ENCODE measurements at regions not wholly inside any gene's neighbourhood (a gene's known extent, or its start where the extent isn't known, plus 50 kb on each side); places are given as distances from the start of the nearest gene placed in this dataset.
"Not testable (repeated sequence)": the region's sequence is repeated elsewhere in the genome, so short reads cannot be mapped to it uniquely, and the experiment has no call there.

DNA sequence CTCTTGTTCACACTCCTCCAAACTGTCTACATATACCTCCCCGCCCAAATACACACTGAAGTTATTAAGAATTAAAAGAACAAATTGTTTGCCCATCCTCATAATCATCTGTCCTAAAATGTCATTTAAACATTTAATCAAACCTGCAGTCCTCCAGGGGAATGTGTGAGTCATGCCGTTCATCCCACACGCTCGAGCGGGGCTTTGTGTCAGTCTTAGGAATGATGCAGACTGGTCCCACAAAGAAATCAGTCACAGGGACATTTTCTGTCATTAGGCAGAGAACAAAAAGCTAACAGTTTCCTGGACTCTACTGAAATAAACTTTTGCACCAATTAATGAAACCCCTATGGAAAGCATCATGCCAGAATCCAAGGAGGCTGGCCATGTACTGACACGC lies 194.6 kb downstream of the ZNF92 start:
- not testable (repeated sequence) for H3K27ac ChIP-seq (ENCODE audit: low read depth, low read length, severe bottlenecking); H3K36me3 ChIP-seq (ENCODE audit: control insufficient read depth, insufficient read depth, low read length); H3K4me3 ChIP-seq (ENCODE audit: extremely low read depth, insufficient read depth, low read length, poor library complexity, severe bottlenecking); H3K4me1 ChIP-seq (ENCODE audit: control insufficient read depth, insufficient read depth, low read length, poor library complexity, severe bottlenecking); H3K9me3 ChIP-seq (ENCODE audit: control insufficient read depth, low read length)
- no CpG with 5 or more reads among the region's 6 CpGs for WGBS, 2 experiments (ENCODE audit: insufficient coverage in 2 of 2)

DNA sequence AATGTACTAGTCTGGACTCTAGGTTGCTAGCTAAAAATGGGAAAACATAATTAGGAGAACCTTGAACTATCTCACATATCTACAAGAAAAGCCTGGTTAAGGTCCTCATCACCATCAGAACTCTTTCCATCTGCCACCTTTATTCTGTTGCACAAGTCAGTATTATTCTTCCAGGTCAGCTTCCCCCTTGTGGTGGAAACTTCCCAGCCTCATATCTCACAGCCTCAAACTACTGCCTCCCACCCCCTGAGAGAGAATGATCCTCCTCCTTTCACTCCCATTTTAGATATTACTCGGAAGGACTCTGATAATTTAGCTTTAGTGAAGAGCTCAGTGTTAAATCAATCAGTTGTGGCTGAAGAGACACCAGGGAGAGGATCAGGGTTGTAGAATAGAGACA lies 197.3 kb downstream of the ZNF92 start:
- no CpG with 5 or more reads among the region's 1 CpG for WGBS, 2 experiments (ENCODE audit: insufficient coverage in 2 of 2)
- H3K36me3 ChIP-seq (ENCODE audit: control insufficient read depth, insufficient read depth, low read length); H3K27ac ChIP-seq (ENCODE audit: low read depth, low read length, severe bottlenecking); H3K4me3 ChIP-seq (ENCODE audit: extremely low read depth, insufficient read depth, low read length, poor library complexity, severe bottlenecking); H3K4me1 ChIP-seq (ENCODE audit: control insufficient read depth, insufficient read depth, low read length, poor library complexity, severe bottlenecking); H3K9me3 ChIP-seq (ENCODE audit: control insufficient read depth, low read length): not testable (repeated sequence)

DNA sequence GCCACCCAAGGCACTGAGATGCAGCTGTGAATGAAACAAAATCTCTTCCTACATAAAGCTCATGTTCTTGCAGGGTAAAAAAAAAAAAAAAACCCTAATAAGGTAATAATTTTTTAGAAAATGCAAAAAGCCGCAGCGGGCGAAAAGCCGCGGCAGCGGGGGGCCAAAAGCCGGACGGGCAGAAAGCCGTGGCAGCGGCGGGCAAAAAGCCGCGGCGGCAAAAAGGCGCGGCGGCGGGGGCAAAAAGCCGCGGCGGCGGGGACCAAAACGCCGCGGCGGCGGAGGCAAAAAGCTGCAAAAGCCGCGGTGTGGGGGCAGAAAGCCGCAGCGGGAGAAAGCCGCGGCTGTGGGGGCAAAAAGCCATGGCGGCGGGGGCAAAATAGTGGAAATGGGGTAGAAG lies 198.9 kb downstream of the ZNF92 start:
- H3K4me3 ChIP-seq (ENCODE audit: extremely low read depth, insufficient read depth, low read length, poor library complexity, severe bottlenecking): peak overlapping the region; percentile 23
- H3K9me3 ChIP-seq (ENCODE audit: control insufficient read depth, low read length); H3K4me1 ChIP-seq (ENCODE audit: control insufficient read depth, insufficient read depth, low read length, poor library complexity, severe bottlenecking); H3K36me3 ChIP-seq (ENCODE audit: control insufficient read depth, insufficient read depth, low read length); H3K27ac ChIP-seq (ENCODE audit: low read depth, low read length, severe bottlenecking): not testable (repeated sequence)
- WGBS, 2 experiments (ENCODE audit: insufficient coverage in 2 of 2): 2% methylated on average over 10 of the region's 35 CpGs; no CpG with 5 or more reads in 1 of the 2 experiments

DNA sequence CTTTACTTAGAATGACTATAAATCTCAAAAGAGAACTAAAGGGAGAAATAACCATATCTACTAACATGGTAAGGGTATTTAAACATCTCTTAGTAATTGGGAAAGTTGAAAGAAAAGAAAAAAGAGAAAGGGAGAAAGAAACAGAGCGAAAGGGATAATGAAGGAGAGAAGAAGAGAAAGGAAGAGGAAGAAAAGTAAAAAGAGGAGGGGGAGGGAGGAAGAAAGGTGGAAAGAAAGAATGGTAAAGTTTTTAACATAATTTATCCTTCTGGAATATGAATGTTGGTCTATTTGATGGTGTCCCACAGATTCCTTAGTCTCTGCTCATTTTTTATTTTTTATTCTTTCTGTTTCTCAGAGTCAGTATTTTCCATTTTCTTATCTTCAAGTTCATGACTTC lies 202.7 kb downstream of the ZNF92 start:
- H3K4me3 ChIP-seq (ENCODE audit: extremely low read depth, insufficient read depth, low read length, poor library complexity, severe bottlenecking); H3K9me3 ChIP-seq (ENCODE audit: control insufficient read depth, low read length); H3K4me1 ChIP-seq (ENCODE audit: control insufficient read depth, insufficient read depth, low read length, poor library complexity, severe bottlenecking); H3K27ac ChIP-seq (ENCODE audit: low read depth, low read length, severe bottlenecking); H3K36me3 ChIP-seq (ENCODE audit: control insufficient read depth, insufficient read depth, low read length): not testable (repeated sequence)
- WGBS, 2 experiments (ENCODE audit: insufficient coverage in 2 of 2): no CpG with 5 or more reads among the region's 1 CpG

DNA sequence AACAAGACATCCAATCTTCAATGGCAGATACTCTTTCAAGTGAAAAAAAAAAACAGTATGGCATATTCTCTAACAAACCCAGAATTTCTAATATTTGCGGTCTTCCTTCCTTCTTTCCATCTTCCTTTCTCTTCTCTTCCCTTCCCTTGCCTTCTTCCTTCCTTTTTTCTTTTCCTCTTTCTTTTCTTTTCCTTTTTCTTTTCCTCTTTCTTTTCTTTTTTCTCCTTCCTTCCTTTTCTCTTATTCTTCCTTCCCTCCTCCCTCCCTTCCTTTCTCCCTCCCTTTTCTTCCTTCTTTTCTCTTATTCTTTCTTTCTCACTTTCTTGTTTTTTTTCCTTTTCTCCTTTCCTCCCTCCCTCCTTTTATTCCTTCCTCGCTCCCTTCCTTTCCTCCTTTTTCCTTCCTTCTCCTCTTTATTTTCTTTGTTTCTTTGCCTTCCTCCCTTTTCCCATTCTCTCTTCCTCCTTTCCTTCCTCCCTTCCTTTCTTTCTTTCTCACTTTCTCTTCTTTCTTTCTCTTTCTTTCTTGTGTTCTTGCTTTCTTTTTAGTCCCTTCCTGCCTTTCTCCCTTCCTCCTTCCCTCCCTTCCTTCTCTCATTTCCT lies 209.0 kb downstream of the ZNF92 start:
- H3K9me3 ChIP-seq (ENCODE audit: control insufficient read depth, low read length); H3K27ac ChIP-seq (ENCODE audit: low read depth, low read length, severe bottlenecking); H3K4me1 ChIP-seq (ENCODE audit: control insufficient read depth, insufficient read depth, low read length, poor library complexity, severe bottlenecking); H3K36me3 ChIP-seq (ENCODE audit: control insufficient read depth, insufficient read depth, low read length); H3K4me3 ChIP-seq (ENCODE audit: extremely low read depth, insufficient read depth, low read length, poor library complexity, severe bottlenecking): not testable (repeated sequence)
- no CpG with 5 or more reads among the region's 2 CpGs for WGBS, 2 experiments (ENCODE audit: insufficient coverage in 2 of 2)

DNA sequence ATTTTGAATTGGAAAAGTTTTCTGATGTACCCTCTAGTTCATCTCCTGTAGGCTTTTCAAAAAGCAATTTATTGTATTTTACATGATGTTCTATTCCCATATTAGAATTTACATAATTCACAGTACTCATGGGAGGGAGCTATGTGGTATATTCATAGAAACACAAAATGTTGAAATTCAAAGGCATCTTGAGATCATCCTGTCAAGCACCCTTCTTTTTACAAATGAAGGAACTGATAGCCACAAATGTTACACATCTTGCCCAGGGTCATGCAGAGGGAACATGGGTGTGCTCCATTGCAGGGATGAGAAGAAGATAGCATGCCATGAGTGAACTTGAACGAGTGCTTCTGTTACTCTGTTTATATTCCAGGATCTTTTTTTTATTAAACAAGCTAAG lies 228.8 kb downstream of the ZNF92 start:
- H3K27ac ChIP-seq (ENCODE audit: low read depth, low read length, severe bottlenecking); H3K36me3 ChIP-seq (ENCODE audit: control insufficient read depth, insufficient read depth, low read length); H3K9me3 ChIP-seq (ENCODE audit: control insufficient read depth, low read length); H3K4me3 ChIP-seq (ENCODE audit: extremely low read depth, insufficient read depth, low read length, poor library complexity, severe bottlenecking); H3K4me1 ChIP-seq (ENCODE audit: control insufficient read depth, insufficient read depth, low read length, poor library complexity, severe bottlenecking): not testable (repeated sequence)
- no CpG with 5 or more reads among the region's 1 CpG for WGBS, 2 experiments (ENCODE audit: insufficient coverage in 2 of 2)

DNA sequence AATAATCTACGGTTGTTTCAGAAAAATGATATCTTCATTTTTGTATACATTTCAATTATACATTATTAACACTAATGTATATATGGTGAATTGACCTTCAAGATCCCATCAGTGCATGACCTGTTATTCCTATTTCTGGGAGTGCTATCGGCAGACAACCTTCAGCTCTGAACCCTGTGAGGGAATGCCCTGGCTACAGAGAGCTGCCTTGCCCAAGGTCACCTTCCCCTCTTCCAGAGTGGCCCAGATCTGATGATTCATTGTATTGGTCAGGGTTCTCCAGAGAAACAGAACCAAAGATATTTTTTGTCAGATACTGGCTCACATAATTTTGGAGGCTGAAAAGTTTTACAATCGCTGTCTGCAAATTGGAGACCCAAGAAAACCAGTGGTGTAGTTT lies 235.5 kb downstream of the ZNF92 start:
- Histone ChIP-seq H3K4me3 (ENCODE audit: extremely low read depth, insufficient read depth, low read length, poor library complexity, severe bottlenecking) (no peak overlapping the region), H3K36me3 (ENCODE audit: control insufficient read depth, insufficient read depth, low read length) (no peaks in the 10 kb centered on the region), H3K4me1 (ENCODE audit: control insufficient read depth, insufficient read depth, low read length, poor library complexity, severe bottlenecking) (peaks cover 4% of the 10 kb centered on the region), H3K27ac (ENCODE audit: low read depth, low read length, severe bottlenecking) (no peak overlapping the region), H3K9me3 (ENCODE audit: control insufficient read depth, low read length) (no peaks in the 10 kb centered on the region)
- WGBS, 2 experiments (ENCODE audit: insufficient coverage in 2 of 2): 93 to 100% methylated on average over 1 to 2 of the region's 3 CpGs

DNA sequence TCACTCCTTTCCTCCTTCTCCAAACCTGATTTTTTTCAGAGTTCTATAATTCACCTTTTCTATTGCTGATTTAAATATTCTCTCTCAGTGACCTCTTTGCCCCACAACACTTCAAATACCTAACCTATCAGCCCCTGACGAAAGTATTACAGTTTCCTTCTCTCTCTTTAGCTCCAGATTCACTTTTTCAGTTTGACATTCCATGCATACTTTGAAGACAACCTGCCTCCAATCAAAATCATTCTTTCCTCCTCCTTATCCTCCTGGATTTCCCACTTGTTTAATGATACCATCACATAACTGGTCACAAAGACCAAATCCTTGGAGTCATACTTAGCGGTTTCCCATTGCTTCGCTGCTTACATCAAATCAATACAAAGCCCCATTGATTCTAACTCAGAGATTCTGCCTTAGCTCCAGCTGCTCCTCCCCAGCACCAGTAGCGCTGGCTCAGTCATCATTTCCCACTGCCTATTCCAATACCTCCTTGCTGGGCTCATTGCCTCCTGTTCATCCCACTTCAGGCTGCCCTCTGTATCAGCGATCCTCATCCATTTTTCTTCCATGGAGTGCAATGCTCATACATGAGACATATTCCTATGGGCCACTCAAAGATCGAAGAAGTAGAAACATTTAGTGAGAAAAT lies 240.1 kb downstream of the ZNF92 start:
- not testable (repeated sequence) for H3K27ac ChIP-seq (ENCODE audit: low read depth, low read length, severe bottlenecking); H3K4me3 ChIP-seq (ENCODE audit: extremely low read depth, insufficient read depth, low read length, poor library complexity, severe bottlenecking); H3K4me1 ChIP-seq (ENCODE audit: control insufficient read depth, insufficient read depth, low read length, poor library complexity, severe bottlenecking); H3K9me3 ChIP-seq (ENCODE audit: control insufficient read depth, low read length); H3K36me3 ChIP-seq (ENCODE audit: control insufficient read depth, insufficient read depth, low read length)
- 0 to 50% methylated on average over 1 to 5 of the region's 6 CpGs for WGBS, 2 experiments (ENCODE audit: insufficient coverage in 2 of 2)

DNA sequence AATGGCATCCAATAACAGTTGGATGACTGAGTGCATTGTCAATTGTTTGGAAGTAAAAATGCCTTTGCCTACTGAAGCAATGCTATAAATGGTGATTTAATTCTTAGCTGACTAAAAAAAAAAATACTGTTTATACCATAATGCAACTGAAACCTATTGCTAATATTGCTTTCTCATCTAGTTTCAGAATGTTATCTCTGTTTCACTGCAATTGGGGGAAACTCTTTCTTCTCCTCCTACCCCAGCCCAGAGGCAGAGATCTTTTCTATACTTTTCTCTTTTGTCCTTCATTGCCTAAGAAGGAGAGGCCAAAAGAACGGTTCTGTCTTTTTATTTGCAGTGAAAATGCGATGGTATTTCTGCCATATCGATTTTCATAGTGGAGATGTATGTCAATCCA lies 242.5 kb downstream of the ZNF92 start:
- H3K4me3 ChIP-seq (ENCODE audit: extremely low read depth, insufficient read depth, low read length, poor library complexity, severe bottlenecking); H3K9me3 ChIP-seq (ENCODE audit: control insufficient read depth, low read length); H3K27ac ChIP-seq (ENCODE audit: low read depth, low read length, severe bottlenecking); H3K4me1 ChIP-seq (ENCODE audit: control insufficient read depth, insufficient read depth, low read length, poor library complexity, severe bottlenecking); H3K36me3 ChIP-seq (ENCODE audit: control insufficient read depth, insufficient read depth, low read length): not testable (repeated sequence)
- WGBS, 2 experiments (ENCODE audit: insufficient coverage in 2 of 2): 80% methylated on average over 1 of the region's 3 CpGs; no CpG with 5 or more reads in 1 of the 2 experiments

DNA sequence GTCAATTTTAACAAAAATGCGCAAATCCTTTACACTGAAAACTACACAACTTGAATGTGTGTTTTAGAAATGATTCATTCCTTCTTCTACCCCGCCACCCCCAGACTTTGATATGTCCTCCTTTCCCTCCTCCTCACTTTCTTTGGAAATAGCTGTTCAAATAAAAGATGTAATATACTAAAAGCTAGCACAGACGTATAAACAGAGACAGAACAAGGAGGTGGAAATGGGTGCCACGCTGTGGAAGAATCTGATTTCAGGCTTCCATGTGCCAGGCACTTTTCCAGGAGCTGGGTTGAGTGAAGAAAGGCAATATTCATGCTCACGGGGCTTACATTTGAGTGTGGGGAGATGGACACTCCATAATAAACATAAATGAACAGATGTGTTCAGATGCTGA lies 246.6 kb downstream of the ZNF92 start:
- 90% methylated on average over 2 of the region's 5 CpGs; no CpG with 5 or more reads in 1 of the 2 experiments for WGBS, 2 experiments (ENCODE audit: insufficient coverage in 2 of 2)
- H3K4me3 ChIP-seq (ENCODE audit: extremely low read depth, insufficient read depth, low read length, poor library complexity, severe bottlenecking); H3K4me1 ChIP-seq (ENCODE audit: control insufficient read depth, insufficient read depth, low read length, poor library complexity, severe bottlenecking); H3K27ac ChIP-seq (ENCODE audit: low read depth, low read length, severe bottlenecking); H3K36me3 ChIP-seq (ENCODE audit: control insufficient read depth, insufficient read depth, low read length); H3K9me3 ChIP-seq (ENCODE audit: control insufficient read depth, low read length): not testable (repeated sequence)

DNA sequence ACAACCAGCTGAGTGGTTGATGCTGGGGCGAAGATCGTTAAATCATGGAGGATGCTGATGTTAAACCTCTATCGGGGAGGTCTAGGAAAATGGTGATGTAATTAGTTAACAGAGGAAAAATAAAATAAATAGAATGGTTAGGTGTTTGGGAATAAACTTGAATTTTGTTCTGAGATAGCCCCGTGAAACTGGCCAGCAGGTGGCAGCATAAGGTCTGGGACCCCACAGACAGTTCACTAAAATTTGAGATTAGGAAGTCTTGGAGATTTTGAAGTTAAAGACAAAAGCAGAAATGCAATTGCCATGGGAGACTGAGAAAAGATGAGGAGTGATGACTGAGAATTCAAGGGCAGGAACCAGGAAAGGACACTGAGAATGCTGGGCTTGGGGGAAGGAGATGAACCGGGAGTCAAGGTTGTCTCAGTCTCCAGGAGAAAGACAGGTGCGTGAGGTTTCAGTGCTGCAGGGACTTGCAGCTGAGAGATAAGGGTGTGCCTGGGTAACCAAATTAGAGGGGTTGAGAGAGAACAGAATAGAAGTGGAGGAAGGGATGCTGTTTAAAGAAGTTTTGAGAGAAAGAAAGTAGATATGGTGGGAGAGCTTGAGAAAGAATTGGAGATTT lies 248.0 kb downstream of the ZNF92 start:
- 0 to 37% methylated on average over 1 to 4 of the region's 6 CpGs for WGBS, 2 experiments (ENCODE audit: insufficient coverage in 2 of 2)
- H3K9me3 ChIP-seq (ENCODE audit: control insufficient read depth, low read length); H3K27ac ChIP-seq (ENCODE audit: low read depth, low read length, severe bottlenecking); H3K4me3 ChIP-seq (ENCODE audit: extremely low read depth, insufficient read depth, low read length, poor library complexity, severe bottlenecking); H3K4me1 ChIP-seq (ENCODE audit: control insufficient read depth, insufficient read depth, low read length, poor library complexity, severe bottlenecking); H3K36me3 ChIP-seq (ENCODE audit: control insufficient read depth, insufficient read depth, low read length): not testable (repeated sequence)
